Smooth muscle cell (in vitro differentiated cells): ENCODE measurements at regions not wholly inside any gene's neighbourhood (a gene's known extent, or its start where the extent isn't known, plus 50 kb on each side); places are given as distances from the start of the nearest gene placed in this dataset.

Source experiments
- DNase-seq: peaks from one replicate; lab custom pipeline; 2025; ENCODE audit not compliant: unreplicated experiment; lab: John Stamatoyannopoulos, UW
- H2AFZ ChIP-seq: fragments of 200-600 bp; sonication (generic); 2 replicates; pipeline ENCODE4 v1.6.0; 2016; ENCODE audit warnings: antibody characterized with exemption, low read depth, mild to moderate bottlenecking
- H3F3A ChIP-seq: fragments of 200-600 bp; sonication (generic); 2 replicates; pipeline ENCODE4 v1.6.0; 2017; ENCODE audit warnings: antibody characterized with exemption, low read depth
- H3K27ac ChIP-seq: fragments of 200-600 bp; sonication (generic); 2 replicates; pipeline ENCODE4 v1.5.1; 2016; ENCODE audit warnings: low read depth, mild to moderate bottlenecking
- H3K27me3 ChIP-seq: fragments of 200-600 bp; sonication (generic); 2 replicates; pipeline ENCODE4 v1.6.1; 2016; ENCODE audit warnings: low read depth, mild to moderate bottlenecking
- H3K36me3 ChIP-seq: fragments of 200-600 bp; sonication (generic); 2 replicates; pipeline ENCODE4 v1.5.1; 2016; ENCODE audit warnings: low read depth
- H3K4me1 ChIP-seq: fragments of 200-600 bp; sonication (generic); 2 replicates; pipeline ENCODE4 v1.5.1; 2016; ENCODE audit warnings: low read depth
- H3K4me2 ChIP-seq: fragments of 200-600 bp; sonication (generic); 2 replicates; pipeline ENCODE4 v1.6.0; 2016; ENCODE audit warnings: mild to moderate bottlenecking
- H3K4me3 ChIP-seq: fragments of 200-600 bp; sonication (generic); 2 replicates; pipeline ENCODE4 v1.5.1; 2016; ENCODE audit warnings: mild to moderate bottlenecking
- H3K79me2 ChIP-seq: fragments of 200-600 bp; sonication (generic); 2 replicates; pipeline ENCODE4 v1.6.0; 2016; ENCODE audit warnings: low read depth, mild to moderate bottlenecking
- H3K9ac ChIP-seq: fragments of 200-600 bp; sonication (generic); 2 replicates; pipeline ENCODE4 v1.6.0; 2016; ENCODE audit warnings: low read depth
- H3K9me3 ChIP-seq: fragments of 200-600 bp; sonication (generic); replicated peaks from 2 replicates; pipeline ENCODE4 v1.5.1; 2016; ENCODE audit warnings: low read depth
- H4K20me1 ChIP-seq: fragments of 200-600 bp; sonication (generic); 2 replicates; pipeline ENCODE4 v1.6.0; 2016; ENCODE audit warnings: low read depth
- CTCF ChIP-seq: fragments of 200-600 bp; sonication (generic); IDR thresholded peaks from 2 replicates; pipeline ENCODE4 v1.5.1; 2017; ENCODE audit warnings: borderline replicate concordance, mild to moderate bottlenecking, antibody characterized with exemption; ENCODE audit not compliant: insufficient read depth, poor library complexity, severe bottlenecking
- WGBS: methylation state at CpG from one replicate; pipeline ENCODE4 v1.1.7; 2016; ENCODE audit warnings: low lambda C conversion rate; 5-methylcytosine and 5-hydroxymethylcytosine counted together

DNA sequence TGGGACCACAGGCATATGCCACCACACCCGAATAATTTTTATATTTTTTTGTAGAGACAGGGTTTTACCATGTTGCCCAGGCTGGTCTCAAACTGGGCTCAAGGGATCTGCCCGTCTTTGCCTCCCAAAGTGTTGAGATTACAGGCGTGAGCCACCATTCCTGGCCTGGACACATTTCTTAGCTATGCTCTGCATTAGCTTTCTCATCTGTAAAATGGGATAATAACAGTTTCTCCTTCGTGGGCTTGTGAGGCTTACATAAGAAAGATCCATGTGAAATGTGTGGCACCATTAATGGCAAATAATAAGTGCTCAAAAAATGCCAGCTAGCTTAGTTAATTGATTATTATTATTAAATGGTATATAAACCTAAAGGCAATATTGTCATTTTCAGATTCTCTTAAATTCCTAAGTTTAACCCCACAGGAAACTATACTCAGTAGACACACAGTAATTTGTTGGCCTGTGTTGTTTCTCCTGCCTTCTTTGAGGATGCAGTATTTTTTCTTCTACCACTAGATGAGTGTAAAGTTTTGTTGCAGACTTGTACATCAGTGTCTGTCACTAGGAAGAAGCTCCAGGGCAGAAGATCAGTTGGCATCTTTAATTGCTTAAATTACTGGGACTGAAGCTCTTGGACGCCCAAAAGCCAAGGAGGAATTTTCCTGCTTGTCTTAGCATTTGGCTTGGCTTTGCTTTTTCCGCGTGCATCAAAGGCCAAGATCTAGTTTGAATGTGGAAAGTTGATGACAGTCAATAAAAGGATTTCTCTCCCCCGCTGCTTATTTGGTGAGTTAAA lies 162.3 kb upstream of the ZNF217 start:
- Histone ChIP-seq H4K20me1 (no peaks in the 10 kb centered on the region), H3K79me2 (no peaks in the 10 kb centered on the region), H3K27ac (no peak overlapping the region), H2AFZ (peak overlapping the region; percentile 33), H3K27me3 (no peaks in the 10 kb centered on the region), H3K9me3 (no peaks in the 10 kb centered on the region), H3K36me3 (no peaks in the 10 kb centered on the region), H3K4me1 (peaks cover 37% of the 10 kb centered on the region), H3K4me2 (no peak overlapping the region), H3K9ac (no peak overlapping the region), H3K4me3 (no peak overlapping the region), H3F3A (peaks cover 26% of the 10 kb centered on the region)
- no peak for TF ChIP-seq CTCF
- WGBS = 85% methylated on average over 8 of the region's 8 CpGs
- no peak for DNase-seq

GRCh38 chr20:53753880-53754459 lies 160.3 kb upstream of the ZNF217 start:
- no peaks in the 10 kb centered on the region for H3K36me3 ChIP-seq
- WGBS = 53% methylated on average over 2 of the region's 2 CpGs
- peaks cover 36% of the 10 kb centered on the region for H3F3A ChIP-seq
- no peaks in the 10 kb centered on the region for H3K9me3 ChIP-seq
- H3K27ac ChIP-seq = peak overlapping the region; percentile 99
- H3K79me2 ChIP-seq = no peaks in the 10 kb centered on the region
- DNase-seq = no peak
- TF ChIP-seq CTCF = no peak
- peak overlapping the region; percentile 52 for H3K4me2 ChIP-seq
- H2AFZ ChIP-seq = peak overlapping the region; percentile 32
- no peaks in the 10 kb centered on the region for H4K20me1 ChIP-seq
- H3K4me1 ChIP-seq = peaks cover 43% of the 10 kb centered on the region
- no peak overlapping the region for H3K4me3 ChIP-seq
- H3K9ac ChIP-seq = peak overlapping the region; percentile 88
- no peaks in the 10 kb centered on the region for H3K27me3 ChIP-seq

GRCh38 chr20:53752971-53753879 lies 159.6 kb upstream of the ZNF217 start:
- WGBS = 37% methylated on average over 16 of the region's 16 CpGs
- no peak overlapping the region for H3K4me3 ChIP-seq
- H3F3A ChIP-seq = peaks cover 36% of the 10 kb centered on the region
- no peaks in the 10 kb centered on the region for H4K20me1 ChIP-seq
- H3K9me3 ChIP-seq = no peaks in the 10 kb centered on the region
- no peak for DNase-seq
- TF ChIP-seq CTCF = no peak
- H2AFZ ChIP-seq = peak overlapping the region; percentile 31
- H3K4me2 ChIP-seq = peak overlapping the region; percentile 52
- no peaks in the 10 kb centered on the region for H3K79me2 ChIP-seq
- no peaks in the 10 kb centered on the region for H3K27me3 ChIP-seq
- H3K4me1 ChIP-seq = peaks cover 43% of the 10 kb centered on the region
- peak overlapping the region; percentile 99 for H3K27ac ChIP-seq
- peak overlapping the region; percentile 88 for H3K9ac ChIP-seq
- no peaks in the 10 kb centered on the region for H3K36me3 ChIP-seq
